OCI-LY1 (cell line): ENCODE measurements at regions not wholly inside any gene's neighbourhood (a gene's known extent, or its start where the extent isn't known, plus 50 kb on each side); places are given as distances from the start of the nearest gene placed in this dataset.

Experiments used
- CTCF ChIP-seq: fragments of 200-600 bp; sonication (generic), shearing (Covaris generic); IDR thresholded peaks from 2 replicates; pipeline ENCODE4 v1.5.1; 2017; ENCODE audit warnings: mild to moderate bottlenecking, antibody characterized with exemption, low read length, moderate library complexity, mixed read lengths
- EZH2 ChIP-seq: fragments of 200-600 bp; sonication (generic), shearing (Covaris generic); IDR thresholded peaks from 2 replicates; pipeline ENCODE4 v1.8.0; 2017; ENCODE audit warnings: borderline replicate concordance, mixed run types, mild to moderate bottlenecking, antibody characterized with exemption, low read length, moderate library complexity, mixed read lengths

GRCh38 chr6:170095273-170095981 lies 195.5 kb downstream of the DLL1 start:
- no peak for TF ChIP-seq CTCF
- TF ChIP-seq EZH2: no peak
